ENCODE measurements at regions not wholly inside any gene's neighbourhood (a gene's known extent, or its start where the extent isn't known, plus 50 kb on each side); places are given as distances from the start of the nearest gene placed in this dataset.

DNA sequence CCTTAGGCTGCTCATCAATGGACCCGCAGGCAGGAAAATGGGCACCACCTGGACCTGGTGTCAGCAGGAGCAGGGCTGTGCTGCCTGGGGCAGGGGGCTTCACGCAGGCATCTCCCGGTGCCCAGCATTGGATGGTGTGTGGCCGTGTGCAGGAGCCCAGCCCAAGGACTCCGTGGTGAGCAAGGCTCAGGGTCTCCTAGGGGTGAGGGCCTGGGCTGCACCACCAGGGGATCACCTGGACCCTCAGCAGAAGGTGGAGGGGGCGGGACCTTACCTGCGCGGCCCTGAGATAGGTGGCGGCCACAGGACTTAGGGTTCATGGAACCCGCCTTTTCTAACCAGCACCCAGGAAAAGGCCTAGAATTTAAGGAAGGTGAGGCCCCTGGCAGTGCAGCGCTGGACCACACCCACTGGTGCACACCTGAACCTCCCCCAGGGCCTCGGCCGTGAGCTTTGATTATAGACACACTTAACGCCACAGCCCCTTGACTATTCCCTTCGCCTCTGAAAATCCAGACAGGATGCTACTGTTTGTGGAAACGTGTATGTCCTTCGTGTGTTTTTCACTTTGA, 89.0 kb downstream of the TMEM18 start:
- no peak overlapping the region for H3K27ac ChIP-seq
- intact Hi-C loops (cut with DNase I) = no loop called here
- TF ChIP-seq, protein P1, sequence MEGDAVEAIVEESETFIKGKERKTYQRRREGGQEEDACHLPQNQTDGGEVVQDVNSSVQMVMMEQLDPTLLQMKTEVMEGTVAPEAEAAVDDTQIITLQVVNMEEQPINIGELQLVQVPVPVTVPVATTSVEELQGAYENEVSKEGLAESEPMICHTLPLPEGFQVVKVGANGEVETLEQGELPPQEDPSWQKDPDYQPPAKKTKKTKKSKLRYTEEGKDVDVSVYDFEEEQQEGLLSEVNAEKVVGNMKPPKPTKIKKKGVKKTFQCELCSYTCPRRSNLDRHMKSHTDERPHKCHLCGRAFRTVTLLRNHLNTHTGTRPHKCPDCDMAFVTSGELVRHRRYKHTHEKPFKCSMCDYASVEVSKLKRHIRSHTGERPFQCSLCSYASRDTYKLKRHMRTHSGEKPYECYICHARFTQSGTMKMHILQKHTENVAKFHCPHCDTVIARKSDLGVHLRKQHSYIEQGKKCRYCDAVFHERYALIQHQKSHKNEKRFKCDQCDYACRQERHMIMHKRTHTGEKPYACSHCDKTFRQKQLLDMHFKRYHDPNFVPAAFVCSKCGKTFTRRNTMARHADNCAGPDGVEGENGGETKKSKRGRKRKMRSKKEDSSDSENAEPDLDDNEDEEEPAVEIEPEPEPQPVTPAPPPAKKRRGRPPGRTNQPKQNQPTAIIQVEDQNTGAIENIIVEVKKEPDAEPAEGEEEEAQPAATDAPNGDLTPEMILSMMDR (IDR thresholded peaks at IDR 0.05) = no peak
- no peaks in the 10 kb centered on the region for H3K4me1 ChIP-seq
- ATAC-seq = peak in 1 of 2 donors; percentile 12
- no peaks in the 10 kb centered on the region for H3K36me3 ChIP-seq
- DNase-seq = no peak
- no peaks in the 10 kb centered on the region for H3K9me3 ChIP-seq
- H3K27me3 ChIP-seq (ENCODE audit: low read depth) = no peaks in the 10 kb centered on the region
- H3K4me3 ChIP-seq = no peak overlapping the region

DNA sequence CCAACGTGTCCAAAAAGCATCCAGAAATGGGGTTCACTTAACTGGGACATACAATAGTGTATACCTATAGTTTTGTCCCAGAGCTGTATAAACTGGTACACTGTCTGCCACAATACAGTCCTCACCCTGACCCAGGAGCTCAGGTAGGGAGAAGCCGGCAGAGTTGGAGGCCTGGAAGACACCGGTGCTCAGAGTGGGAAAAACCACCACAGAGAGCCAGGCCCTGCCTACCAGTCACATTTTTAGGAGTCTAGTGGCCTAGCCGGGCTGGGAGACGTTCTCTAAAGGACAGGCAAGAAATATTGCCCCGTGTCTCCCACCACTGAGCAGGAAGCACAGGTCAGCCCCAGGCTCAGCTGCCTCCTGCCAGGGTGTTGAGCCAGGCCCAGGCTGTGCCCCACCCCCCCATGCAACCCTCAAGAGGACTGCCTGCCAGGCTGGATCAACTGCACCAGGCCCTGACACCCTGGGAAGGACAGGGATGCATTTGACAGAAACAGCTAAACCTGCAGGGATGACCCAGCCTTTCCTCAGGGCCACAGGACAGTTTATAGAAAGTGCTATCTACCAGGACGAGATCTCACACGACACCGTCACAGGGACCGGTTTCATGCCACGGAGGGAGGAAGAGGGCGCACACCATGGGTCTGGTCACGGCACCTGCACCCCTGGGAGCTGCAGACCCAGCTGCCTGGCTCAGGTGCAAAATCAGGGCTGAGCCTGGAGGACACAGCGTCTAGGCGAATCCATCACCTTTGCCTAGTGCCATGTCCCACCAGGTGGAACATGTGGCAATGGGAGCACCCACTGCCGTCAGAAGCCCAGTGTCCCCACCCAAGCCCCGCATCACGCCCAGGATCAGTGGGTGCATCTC, 89.9 kb downstream of the TMEM18 start:
- H3K4me3 ChIP-seq = no peak overlapping the region
- H3K9me3 ChIP-seq = no peaks in the 10 kb centered on the region
- peak; percentile 13 to 30 for ATAC-seq
- intact Hi-C loops (cut with DNase I) = no loop called here
- DNase-seq = no peak
- H3K27me3 ChIP-seq (ENCODE audit: low read depth) = no peaks in the 10 kb centered on the region
- TF ChIP-seq, protein P1 (IDR thresholded peaks at IDR 0.05) = no peak
- H3K4me1 ChIP-seq = no peaks in the 10 kb centered on the region
- H3K27ac ChIP-seq = no peak overlapping the region
- no peaks in the 10 kb centered on the region for H3K36me3 ChIP-seq

DNA sequence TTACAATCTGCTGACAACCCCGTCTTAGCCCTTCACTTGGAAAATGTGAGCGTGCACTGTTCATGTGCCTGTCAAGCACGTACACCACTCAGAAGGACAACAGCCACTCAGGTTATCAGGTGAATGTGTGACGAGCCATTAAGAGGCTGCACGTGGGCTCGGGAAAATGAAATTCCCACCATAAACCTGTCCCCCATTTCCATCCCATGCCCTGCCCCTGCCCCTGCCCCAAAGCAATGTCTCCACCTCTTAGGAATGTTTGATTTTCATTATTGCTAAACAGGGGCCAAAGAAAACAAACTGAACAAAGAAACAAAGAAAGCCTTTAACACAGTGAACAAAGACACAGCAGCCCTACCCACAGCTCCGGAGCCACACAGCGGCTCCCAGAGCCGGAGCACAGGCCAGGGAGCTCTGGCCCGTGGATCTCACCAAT, 90.5 kb downstream of the TMEM18 start:
- no peaks in the 10 kb centered on the region for H3K9me3 ChIP-seq
- no peaks in the 10 kb centered on the region for H3K4me1 ChIP-seq
- no peak overlapping the region for H3K27ac ChIP-seq
- TF ChIP-seq, protein P1 (IDR thresholded peaks at IDR 0.05) = no peak
- H3K27me3 ChIP-seq (ENCODE audit: low read depth) = no peaks in the 10 kb centered on the region
- H3K36me3 ChIP-seq = no peaks in the 10 kb centered on the region
- no peak overlapping the region for H3K4me3 ChIP-seq
- ATAC-seq = peak; percentile 69 to 78
- intact Hi-C loops (cut with DNase I) = no loop called here
- no peak for DNase-seq

DNA sequence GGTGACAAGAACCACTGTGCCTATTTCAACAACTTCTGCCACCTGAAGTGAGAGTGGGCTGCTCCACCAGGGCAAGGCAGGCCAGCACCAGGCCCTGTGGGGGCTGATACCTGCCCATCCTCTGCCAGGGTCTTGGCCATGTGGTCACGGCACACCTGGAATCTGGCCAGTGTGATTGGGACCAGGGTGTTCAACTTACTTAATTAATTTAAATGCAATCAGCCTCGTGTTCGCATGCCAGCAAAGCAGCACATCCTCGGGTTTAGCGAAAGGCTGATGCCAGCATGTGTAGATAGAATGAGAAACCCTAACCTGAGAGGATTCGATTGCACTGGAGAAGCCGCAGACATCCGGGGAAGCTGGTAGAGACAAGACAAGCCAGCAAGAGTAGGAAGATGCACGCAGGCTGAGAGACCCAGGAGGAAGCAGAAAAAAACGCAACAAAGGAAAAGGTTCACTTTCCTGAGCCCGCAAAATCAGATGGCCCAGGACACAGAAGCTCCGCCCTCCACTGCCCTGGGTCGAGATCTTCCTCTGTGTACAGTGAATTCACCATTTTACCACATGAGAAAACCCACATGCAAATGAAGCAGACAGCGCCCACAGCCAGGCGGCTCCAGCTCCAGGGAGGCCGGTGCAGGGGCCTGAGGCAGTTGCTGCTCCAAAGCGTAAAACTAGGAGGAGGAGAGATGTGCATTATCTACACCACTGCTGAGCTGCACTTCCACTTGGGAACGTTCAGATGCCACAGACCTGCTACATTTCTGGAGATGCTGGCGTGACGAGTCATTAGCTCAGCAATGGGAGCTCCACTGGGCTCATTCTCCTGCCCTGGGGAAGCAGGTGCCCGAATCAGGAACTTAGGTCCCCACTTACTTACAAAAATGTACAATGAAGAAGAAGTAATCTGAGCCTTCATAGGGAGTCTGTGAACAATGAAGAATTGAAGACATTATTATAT, 92.1 kb downstream of the TMEM18 start:
- H3K27ac ChIP-seq = no peak overlapping the region
- ATAC-seq (no peak), DNase-seq (no peak)
- H3K9me3 ChIP-seq = no peaks in the 10 kb centered on the region
- no peaks in the 10 kb centered on the region for H3K4me1 ChIP-seq
- no peaks in the 10 kb centered on the region for H3K36me3 ChIP-seq
- intact Hi-C loops (cut with DNase I) = no loop called here
- no peaks in the 10 kb centered on the region for H3K27me3 ChIP-seq (ENCODE audit: low read depth)
- no peak overlapping the region for H3K4me3 ChIP-seq
- TF ChIP-seq, protein P1 (IDR thresholded peaks at IDR 0.05) = no peak

DNA sequence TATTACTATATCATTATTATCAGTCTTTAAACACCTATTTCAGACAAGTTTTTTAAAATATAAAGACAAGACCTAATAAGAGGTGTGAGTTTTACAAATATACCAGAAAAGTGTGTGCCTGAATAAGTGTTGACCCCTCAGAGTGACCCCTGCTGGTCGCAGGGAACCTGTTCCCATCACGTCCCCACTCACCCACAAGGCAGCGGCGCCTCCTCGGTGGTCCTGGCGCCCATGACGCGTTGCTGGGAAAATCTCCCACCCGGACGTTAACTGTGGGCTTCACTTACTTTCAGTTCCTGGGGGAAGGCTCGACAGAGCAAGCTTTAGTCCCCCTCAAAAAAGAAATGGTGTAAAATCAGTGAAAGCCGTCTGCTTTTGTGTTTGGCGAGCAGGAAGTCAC, 93.5 kb downstream of the TMEM18 start:
- no peak overlapping the region for H3K4me3 ChIP-seq
- no peak for ATAC-seq
- no peaks in the 10 kb centered on the region for H3K27me3 ChIP-seq (ENCODE audit: low read depth)
- H3K27ac ChIP-seq = no peak overlapping the region
- no peaks in the 10 kb centered on the region for H3K36me3 ChIP-seq
- no peak for DNase-seq
- H3K9me3 ChIP-seq = no peaks in the 10 kb centered on the region
- intact Hi-C loops (cut with DNase I) = no loop called here
- H3K4me1 ChIP-seq = no peaks in the 10 kb centered on the region
- TF ChIP-seq, protein P1 (IDR thresholded peaks at IDR 0.05) = no peak
